NCI-H748 (cell line): ENCODE measurements at regions not wholly inside any gene's neighbourhood (a gene's known extent, or its start where the extent isn't known, plus 50 kb on each side); places are given as distances from the start of the nearest gene placed in this dataset.
"Not testable (repeated sequence)": the region's sequence is repeated elsewhere in the genome, so short reads cannot be mapped to it uniquely, and the experiment has no call there.

ENCODE experiments used
- DNase-seq: peaks from one replicate; lab custom pipeline; 2025; ENCODE audit not compliant: unreplicated experiment; lab: John Stamatoyannopoulos, UW

GRCh38 chr15:68482246-68482645, 50.3 kb upstream of the ITGA11 start:
- no peak for DNase-seq

GRCh38 chr15:68483165-68483564, 51.2 kb upstream of the ITGA11 start:
- no peak for DNase-seq

GRCh38 chr15:68484220-68484619, 52.3 kb upstream of the ITGA11 start:
- no peak for DNase-seq

GRCh38 chr15:68484696-68485400, 52.9 kb upstream of the ITGA11 start:
- DNase-seq, result no peak

GRCh38 chr15:68485721-68486360, 53.9 kb upstream of the ITGA11 start:
- DNase-seq, result no peak

GRCh38 chr15:68487087-68487843, 55.3 kb upstream of the ITGA11 start:
- DNase-seq, result no peak

- peak; percentile 70 for DNase-seq
Observed at GRCh38 chr15:68488290-68488689, 56.3 kb upstream of the ITGA11 start.

GRCh38 chr15:68488966-68489365, 57.0 kb upstream of the ITGA11 start:
- no peak for DNase-seq

- peak; percentile 38 for DNase-seq
Observed at GRCh38 chr15:68489421-68489820, 57.5 kb upstream of the ITGA11 start.

GRCh38 chr15:68491415-68492106, 59.6 kb upstream of the ITGA11 start:
- no peak for DNase-seq

- no peak for DNase-seq
Observed at GRCh38 chr15:68492855-68493254, 60.9 kb upstream of the ITGA11 start.

- DNase-seq, result no peak
Observed at GRCh38 chr15:68493629-68494028, 61.7 kb upstream of the ITGA11 start.

GRCh38 chr15:68494573-68495110, 62.7 kb upstream of the ITGA11 start:
- no peak for DNase-seq

- no peak for DNase-seq
Observed at GRCh38 chr15:68495221-68495950, 63.4 kb upstream of the ITGA11 start.

- no peak for DNase-seq
Observed at GRCh38 chr15:68495981-68496705, 64.2 kb upstream of the ITGA11 start.

GRCh38 chr15:68496751-68497150, 64.8 kb upstream of the ITGA11 start:
- not testable (repeated sequence) for DNase-seq

- DNase-seq, result no peak
Observed at GRCh38 chr15:68497206-68497910, 65.4 kb upstream of the ITGA11 start.

- no peak for DNase-seq
Observed at GRCh38 chr15:68498076-68498475, 66.1 kb upstream of the ITGA11 start.

- no peak for DNase-seq
Observed at GRCh38 chr15:68499620-68500312, 67.8 kb upstream of the ITGA11 start.
